ENCODE measurements at regions not wholly inside any gene's neighbourhood (a gene's known extent, or its start where the extent isn't known, plus 50 kb on each side); places are given as distances from the start of the nearest gene placed in this dataset.

- H3K36me3 ChIP-seq (ENCODE audit: insufficient read depth, insufficient read length, low read length): no peaks in the 10 kb centered on the region
- no peak overlapping the region for H3K4me3 ChIP-seq (ENCODE audit: insufficient read length, low read depth)
- no peak for DNase-seq (ENCODE audit: low read depth, low spot score)
- no peak overlapping the region for H3K9ac ChIP-seq (ENCODE audit: insufficient read length, low read depth)
- no peaks in the 10 kb centered on the region for H3K27me3 ChIP-seq (ENCODE audit: insufficient read depth, insufficient read length)
- TF ChIP-seq YY1 (IDR thresholded peaks at IDR 0.05; ENCODE audit: insufficient read depth, insufficient read length): no peak
- TF ChIP-seq ZNF274 (IDR thresholded peaks at IDR 0.05; ENCODE audit: low read depth, low read length): no peak
- no peak for TF ChIP-seq SUZ12 (IDR thresholded peaks at IDR 0.05; ENCODE audit: extremely low read depth, insufficient read depth, insufficient read length)
- no peaks in the 10 kb centered on the region for H3K4me1 ChIP-seq (ENCODE audit: insufficient read depth, insufficient read length)
- peaks cover 7% of the 10 kb centered on the region for H3K9me3 ChIP-seq (ENCODE audit: insufficient read depth, low read length)
Observed at GRCh38 chr11:30760345-30760744, 174.2 kb upstream of the MPPED2 start.

- Histone ChIP-seq H3K4me3 (ENCODE audit: insufficient read length, low read depth) (no peak overlapping the region), H3K4me1 (ENCODE audit: insufficient read depth, insufficient read length) (no peaks in the 10 kb centered on the region), H3K9ac (ENCODE audit: insufficient read length, low read depth) (no peak overlapping the region), H3K27me3 (ENCODE audit: insufficient read depth, insufficient read length) (no peaks in the 10 kb centered on the region), H3K9me3 (ENCODE audit: insufficient read depth, low read length) (peaks cover 7% of the 10 kb centered on the region), H3K36me3 (ENCODE audit: insufficient read depth, insufficient read length, low read length) (no peaks in the 10 kb centered on the region)
- DNase-seq (ENCODE audit: low read depth, low spot score): no peak
- TF ChIP-seq YY1 (IDR thresholded peaks at IDR 0.05; ENCODE audit: insufficient read depth, insufficient read length) (no peak), ZNF274 (IDR thresholded peaks at IDR 0.05; ENCODE audit: low read depth, low read length) (no peak), SUZ12 (IDR thresholded peaks at IDR 0.05; ENCODE audit: extremely low read depth, insufficient read depth, insufficient read length) (no peak)
Observed at GRCh38 chr11:30758946-30759504, 172.9 kb upstream of the MPPED2 start.

DNA sequence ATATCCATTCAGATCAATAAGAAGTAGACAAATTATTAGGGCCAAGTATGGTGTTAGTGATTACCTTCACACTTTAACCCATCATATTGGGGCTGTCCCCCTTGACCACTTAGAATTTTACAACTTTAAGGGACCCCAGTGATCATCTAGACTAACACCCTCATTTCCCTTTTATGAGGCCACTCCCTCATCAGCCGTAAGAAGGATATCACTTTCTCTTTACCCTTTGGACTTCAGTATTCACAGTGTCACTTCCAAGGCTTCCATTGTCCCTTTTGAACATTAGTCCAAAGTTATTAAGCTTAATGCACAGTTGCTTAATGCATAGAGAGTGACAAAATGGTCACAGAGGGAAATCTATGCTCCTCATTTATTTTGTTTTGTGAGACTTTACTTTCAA, 172.4 kb upstream of the MPPED2 start:
- Histone ChIP-seq H3K4me3 (ENCODE audit: insufficient read length, low read depth) (no peak overlapping the region), H3K4me1 (ENCODE audit: insufficient read depth, insufficient read length) (no peaks in the 10 kb centered on the region), H3K9me3 (ENCODE audit: insufficient read depth, low read length) (peaks cover 7% of the 10 kb centered on the region), H3K27me3 (ENCODE audit: insufficient read depth, insufficient read length) (no peaks in the 10 kb centered on the region), H3K9ac (ENCODE audit: insufficient read length, low read depth) (no peak overlapping the region), H3K36me3 (ENCODE audit: insufficient read depth, insufficient read length, low read length) (no peaks in the 10 kb centered on the region)
- no peak for DNase-seq (ENCODE audit: low read depth, low spot score)
- no peak for TF ChIP-seq ZNF274 (IDR thresholded peaks at IDR 0.05; ENCODE audit: low read depth, low read length)
- TF ChIP-seq YY1 (IDR thresholded peaks at IDR 0.05; ENCODE audit: insufficient read depth, insufficient read length): no peak
- no peak for TF ChIP-seq SUZ12 (IDR thresholded peaks at IDR 0.05; ENCODE audit: extremely low read depth, insufficient read depth, insufficient read length)

DNA sequence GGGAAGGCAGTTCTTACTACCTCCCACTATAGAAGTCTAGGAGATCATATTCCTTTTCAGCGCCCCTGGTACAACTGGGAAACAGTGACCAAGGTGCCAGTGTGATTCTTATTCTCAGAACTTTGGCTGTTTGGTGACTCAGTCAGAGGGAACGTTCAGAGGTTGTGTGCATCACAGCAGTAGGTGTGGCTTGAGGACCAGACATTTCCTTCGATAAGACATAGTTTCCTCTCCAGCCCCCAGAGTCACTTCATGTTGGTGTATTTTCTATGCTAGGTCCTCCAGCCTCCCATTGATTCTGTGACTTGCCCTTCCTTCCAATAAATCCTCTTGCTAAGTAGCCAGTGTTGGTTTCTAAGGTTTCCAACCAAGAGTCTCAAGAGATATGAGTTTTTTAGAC, 171.9 kb upstream of the MPPED2 start:
- no peak for DNase-seq (ENCODE audit: low read depth, low spot score)
- Histone ChIP-seq H3K9ac (ENCODE audit: insufficient read length, low read depth) (no peak overlapping the region), H3K4me1 (ENCODE audit: insufficient read depth, insufficient read length) (no peaks in the 10 kb centered on the region), H3K9me3 (ENCODE audit: insufficient read depth, low read length) (peaks cover 7% of the 10 kb centered on the region), H3K27me3 (ENCODE audit: insufficient read depth, insufficient read length) (no peaks in the 10 kb centered on the region), H3K36me3 (ENCODE audit: insufficient read depth, insufficient read length, low read length) (no peaks in the 10 kb centered on the region), H3K4me3 (ENCODE audit: insufficient read length, low read depth) (no peak overlapping the region)
- TF ChIP-seq SUZ12 (IDR thresholded peaks at IDR 0.05; ENCODE audit: extremely low read depth, insufficient read depth, insufficient read length) (no peak), ZNF274 (IDR thresholded peaks at IDR 0.05; ENCODE audit: low read depth, low read length) (no peak), YY1 (IDR thresholded peaks at IDR 0.05; ENCODE audit: insufficient read depth, insufficient read length) (no peak)

DNA sequence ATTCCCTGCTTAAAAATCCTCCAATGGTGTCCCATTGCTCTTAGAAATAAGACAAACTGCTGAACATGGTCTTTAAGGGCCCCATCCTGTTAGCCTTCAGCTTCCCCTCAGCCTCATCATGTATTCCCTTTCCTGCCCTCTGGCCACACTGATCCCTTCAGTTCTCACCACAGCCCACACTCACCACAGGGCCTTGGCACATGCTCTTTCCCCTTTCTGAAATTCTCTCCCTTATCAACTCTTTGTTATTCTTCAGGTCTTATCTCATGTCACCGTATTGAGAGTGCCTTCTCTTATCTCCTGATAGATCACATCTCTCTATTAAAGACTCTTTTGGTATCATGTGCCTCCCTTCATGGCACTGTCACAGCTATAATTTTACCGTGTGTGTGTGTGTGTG, 167.8 kb upstream of the MPPED2 start:
- H3K9ac ChIP-seq (ENCODE audit: insufficient read length, low read depth): no peak overlapping the region
- no peak for DNase-seq (ENCODE audit: low read depth, low spot score)
- TF ChIP-seq ZNF274 (IDR thresholded peaks at IDR 0.05; ENCODE audit: low read depth, low read length) (no peak), SUZ12 (IDR thresholded peaks at IDR 0.05; ENCODE audit: extremely low read depth, insufficient read depth, insufficient read length) (no peak)
- no peaks in the 10 kb centered on the region for H3K9me3 ChIP-seq (ENCODE audit: insufficient read depth, low read length)
- no peaks in the 10 kb centered on the region for H3K36me3 ChIP-seq (ENCODE audit: insufficient read depth, insufficient read length, low read length)
- H3K4me3 ChIP-seq (ENCODE audit: insufficient read length, low read depth): no peak overlapping the region
- H3K4me1 ChIP-seq (ENCODE audit: insufficient read depth, insufficient read length): peaks cover 3% of the 10 kb centered on the region
- H3K27me3 ChIP-seq (ENCODE audit: insufficient read depth, insufficient read length): peaks cover 3% of the 10 kb centered on the region

DNA sequence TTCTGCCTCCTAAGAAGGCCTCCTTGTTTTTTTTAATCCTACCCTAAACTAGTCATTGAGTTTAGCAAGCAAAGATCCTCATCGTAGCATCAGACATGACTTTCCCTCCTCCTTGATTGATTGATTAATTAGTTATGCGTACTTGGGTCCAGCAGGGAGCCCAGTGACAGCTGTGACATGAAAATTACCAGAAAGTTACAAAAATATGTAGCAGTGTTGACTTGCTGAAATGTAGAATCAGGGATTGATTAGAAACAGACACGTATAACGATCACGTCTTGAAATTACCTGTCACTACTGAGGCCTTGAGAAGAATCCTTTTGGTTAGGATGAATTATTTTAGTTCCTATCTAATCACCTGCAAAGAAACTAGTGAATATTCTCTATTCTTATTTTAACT, 167.4 kb upstream of the MPPED2 start:
- H3K27me3 ChIP-seq (ENCODE audit: insufficient read depth, insufficient read length): peaks cover 3% of the 10 kb centered on the region
- TF ChIP-seq SUZ12 (IDR thresholded peaks at IDR 0.05; ENCODE audit: extremely low read depth, insufficient read depth, insufficient read length) (no peak), YY1 (IDR thresholded peaks at IDR 0.05; ENCODE audit: insufficient read depth, insufficient read length) (no peak), ZNF274 (IDR thresholded peaks at IDR 0.05; ENCODE audit: low read depth, low read length) (no peak)
- no peaks in the 10 kb centered on the region for H3K9me3 ChIP-seq (ENCODE audit: insufficient read depth, low read length)
- H3K9ac ChIP-seq (ENCODE audit: insufficient read length, low read depth): no peak overlapping the region
- H3K4me1 ChIP-seq (ENCODE audit: insufficient read depth, insufficient read length): peaks cover 3% of the 10 kb centered on the region
- no peaks in the 10 kb centered on the region for H3K36me3 ChIP-seq (ENCODE audit: insufficient read depth, insufficient read length, low read length)
- no peak overlapping the region for H3K4me3 ChIP-seq (ENCODE audit: insufficient read length, low read depth)
- no peak for DNase-seq (ENCODE audit: low read depth, low spot score)

- Histone ChIP-seq H3K4me3 (ENCODE audit: insufficient read length, low read depth) (no peak overlapping the region), H3K36me3 (ENCODE audit: insufficient read depth, insufficient read length, low read length) (no peaks in the 10 kb centered on the region), H3K4me1 (ENCODE audit: insufficient read depth, insufficient read length) (peaks cover 3% of the 10 kb centered on the region), H3K9ac (ENCODE audit: insufficient read length, low read depth) (no peak overlapping the region), H3K9me3 (ENCODE audit: insufficient read depth, low read length) (no peaks in the 10 kb centered on the region), H3K27me3 (ENCODE audit: insufficient read depth, insufficient read length) (peaks cover 3% of the 10 kb centered on the region)
- no peak for TF ChIP-seq SUZ12 (IDR thresholded peaks at IDR 0.05; ENCODE audit: extremely low read depth, insufficient read depth, insufficient read length)
- TF ChIP-seq ZNF274 (IDR thresholded peaks at IDR 0.05; ENCODE audit: low read depth, low read length): no peak
- TF ChIP-seq YY1 (IDR thresholded peaks at IDR 0.05; ENCODE audit: insufficient read depth, insufficient read length): no peak
- peak; percentile 33 for DNase-seq (ENCODE audit: low read depth, low spot score)
Observed at GRCh38 chr11:30749268-30749667, 163.1 kb upstream of the MPPED2 start.

Data from NT2/D1 (cell line).